ENCODE measurements at regions not wholly inside any gene's neighbourhood (a gene's known extent, or its start where the extent isn't known, plus 50 kb on each side); places are given as distances from the start of the nearest gene placed in this dataset.

DNA sequence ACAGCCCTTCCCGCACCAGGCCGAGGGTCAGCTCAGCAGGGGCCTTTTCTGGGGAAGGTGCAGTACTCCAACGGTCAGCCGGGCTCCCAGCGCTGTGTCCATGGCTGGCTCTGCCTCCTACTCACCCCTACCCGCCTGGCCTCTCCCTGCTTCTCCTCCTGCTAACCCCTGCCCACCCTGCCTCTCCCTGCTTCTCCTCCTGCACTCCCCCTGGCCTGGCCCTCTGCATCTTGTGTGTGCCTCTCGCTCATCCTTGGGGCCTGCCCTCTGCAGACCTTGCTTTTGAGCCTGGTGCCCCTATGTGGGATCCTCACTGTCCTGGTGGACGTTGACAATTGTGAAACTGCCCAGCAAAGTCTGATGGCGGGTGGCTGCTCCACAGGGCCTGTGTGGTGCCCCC lies 274.6 kb upstream of the IRX2 start:
- CTCF ChIA-PET: no interaction called here
- no peak for TF ChIP-seq CTCF (IDR thresholded peaks at IDR 0.05; ENCODE audit: insufficient read depth, low read depth, low read length)
- Histone ChIP-seq H3K36me3 (ENCODE audit: control insufficient read depth, insufficient read depth, low read length) (no peaks in the 10 kb centered on the region), H3K4me3 (ENCODE audit: low read depth, low read length) (no peak overlapping the region), H3K27me3 (ENCODE audit: control insufficient read depth, insufficient read depth, low read length) (no peaks in the 10 kb centered on the region)
- POLR2A ChIA-PET: no interaction called here
- DNase-seq (ENCODE audit: low read depth): no peak

DNA sequence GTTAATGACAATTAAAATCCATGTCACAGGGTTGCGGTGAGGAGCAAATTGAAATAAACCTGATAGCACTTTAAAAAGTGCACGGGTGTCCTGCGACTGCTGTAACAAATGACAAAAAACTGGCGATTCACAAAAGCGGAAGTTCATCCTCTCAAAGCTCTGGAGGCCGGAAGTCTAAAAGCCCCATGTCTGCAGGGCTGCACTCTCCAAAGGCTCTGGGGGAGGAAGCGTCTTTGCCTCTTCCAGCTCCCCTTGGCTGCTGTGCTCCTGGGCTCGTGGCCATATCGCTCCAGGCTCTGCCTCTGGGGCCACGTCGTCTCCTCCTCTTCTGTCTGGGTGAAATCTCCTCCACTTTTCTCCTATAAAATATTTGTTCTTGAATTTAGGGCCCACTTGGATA lies 273.9 kb upstream of the IRX2 start:
- DNase-seq (ENCODE audit: low read depth): no peak
- Histone ChIP-seq H3K27me3 (ENCODE audit: control insufficient read depth, insufficient read depth, low read length) (no peaks in the 10 kb centered on the region), H3K36me3 (ENCODE audit: control insufficient read depth, insufficient read depth, low read length) (no peaks in the 10 kb centered on the region), H3K4me3 (ENCODE audit: low read depth, low read length) (no peak overlapping the region)
- CTCF ChIA-PET: no interaction called here
- TF ChIP-seq CTCF (IDR thresholded peaks at IDR 0.05; ENCODE audit: insufficient read depth, low read depth, low read length): no peak
- POLR2A ChIA-PET: no interaction called here

GRCh38 chr5:3024976-3025375 lies 273.5 kb upstream of the IRX2 start:
- no peaks in the 10 kb centered on the region for H3K27me3 ChIP-seq (ENCODE audit: control insufficient read depth, insufficient read depth, low read length)
- DNase-seq (ENCODE audit: low read depth): no peak
- TF ChIP-seq CTCF (IDR thresholded peaks at IDR 0.05; ENCODE audit: insufficient read depth, low read depth, low read length): no peak
- H3K36me3 ChIP-seq (ENCODE audit: control insufficient read depth, insufficient read depth, low read length): no peaks in the 10 kb centered on the region
- no peak overlapping the region for H3K4me3 ChIP-seq (ENCODE audit: low read depth, low read length)
- ChIA-PET CTCF (no interaction called here), POLR2A (no interaction called here)

DNA sequence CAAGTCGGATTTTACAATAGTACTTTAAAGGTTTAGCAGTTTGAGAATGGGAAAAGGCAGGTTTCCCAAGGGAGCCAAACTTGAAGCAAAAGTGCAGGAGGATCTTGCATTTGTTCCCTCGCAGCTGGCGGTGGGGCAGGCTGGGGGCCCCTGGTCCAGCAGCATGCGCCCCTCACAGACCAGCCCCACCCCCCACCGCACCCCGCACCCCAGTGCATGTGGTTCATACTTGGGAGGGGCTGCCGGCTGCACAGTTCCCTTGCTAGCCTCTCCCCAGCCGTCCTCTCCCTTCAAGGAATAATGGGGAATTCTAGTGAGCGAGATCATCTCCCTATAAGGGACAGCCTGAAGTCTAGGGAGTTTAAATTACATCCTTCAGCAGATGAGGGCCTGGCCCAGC lies 273.1 kb upstream of the IRX2 start:
- no peaks in the 10 kb centered on the region for H3K27me3 ChIP-seq (ENCODE audit: control insufficient read depth, insufficient read depth, low read length)
- no peaks in the 10 kb centered on the region for H3K36me3 ChIP-seq (ENCODE audit: control insufficient read depth, insufficient read depth, low read length)
- POLR2A ChIA-PET: no interaction called here
- TF ChIP-seq CTCF (IDR thresholded peaks at IDR 0.05; ENCODE audit: insufficient read depth, low read depth, low read length): no peak
- no peak overlapping the region for H3K4me3 ChIP-seq (ENCODE audit: low read depth, low read length)
- no peak for DNase-seq (ENCODE audit: low read depth)
- CTCF ChIA-PET: no interaction called here

DNA sequence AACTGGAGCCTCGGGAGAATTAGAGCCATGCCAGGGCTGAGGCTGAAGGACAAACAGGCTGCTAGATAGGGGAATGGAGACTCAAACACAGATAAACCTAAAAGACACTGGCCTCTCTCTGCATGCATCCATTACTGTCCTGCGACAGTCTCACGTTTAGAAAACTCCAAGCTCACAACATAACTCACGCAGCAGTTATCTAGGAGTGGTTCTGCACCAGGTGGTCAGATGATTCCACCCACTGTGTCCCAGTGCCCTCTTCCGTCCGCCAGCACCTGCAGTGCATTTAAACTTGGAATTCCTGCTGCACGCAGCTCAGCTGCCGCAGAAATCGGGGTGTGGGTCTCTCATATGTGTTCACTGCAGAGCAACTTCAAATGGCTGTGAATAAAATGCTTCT lies 272.6 kb upstream of the IRX2 start:
- POLR2A ChIA-PET: no interaction called here
- CTCF ChIA-PET: no interaction called here
- no peak for TF ChIP-seq CTCF (IDR thresholded peaks at IDR 0.05; ENCODE audit: insufficient read depth, low read depth, low read length)
- Histone ChIP-seq H3K36me3 (ENCODE audit: control insufficient read depth, insufficient read depth, low read length) (no peaks in the 10 kb centered on the region), H3K4me3 (ENCODE audit: low read depth, low read length) (no peak overlapping the region), H3K27me3 (ENCODE audit: control insufficient read depth, insufficient read depth, low read length) (no peaks in the 10 kb centered on the region)
- DNase-seq (ENCODE audit: low read depth): no peak
